HG02759 (cell line): ENCODE measurements at regions not wholly inside any gene's neighbourhood (a gene's known extent, or its start where the extent isn't known, plus 50 kb on each side); places are given as distances from the start of the nearest gene placed in this dataset.

Experiments used
- ATAC-seq: cut with Tn5 transposase; IDR thresholded peaks from one replicate; pipeline ENCODE4 v1.9.1; 2021; ENCODE audit warnings: mild to moderate bottlenecking, moderate library complexity; ENCODE audit not compliant: unreplicated experiment

- no peak for ATAC-seq
These were observed 690.4 kb upstream of the CHORDC1 start for GRCh38 chr11:90913131-90913668.

GRCh38 chr11:90912631-90913030 lies 689.8 kb upstream of the CHORDC1 start:
- ATAC-seq = no peak

DNA sequence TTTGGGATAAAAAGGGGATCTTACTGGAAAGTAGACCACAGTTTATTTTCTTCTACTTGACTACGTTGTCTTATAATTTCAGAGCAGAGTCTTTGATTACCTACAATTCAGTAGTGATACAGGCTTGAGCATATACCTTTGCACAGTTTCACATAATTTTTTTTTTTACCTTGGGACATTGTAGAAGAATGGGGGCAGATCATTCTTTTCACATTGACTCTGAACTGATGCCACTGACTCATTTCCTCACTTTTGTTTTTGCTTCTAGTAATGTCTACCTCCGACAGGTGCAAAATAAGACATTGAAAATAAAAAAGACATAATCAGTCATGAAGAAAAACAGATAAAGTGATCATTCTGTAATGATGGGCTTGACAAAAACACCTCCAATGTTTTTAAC lies 688.3 kb upstream of the CHORDC1 start:
- ATAC-seq = no peak

GRCh38 chr11:90908074-90908473 lies 685.2 kb upstream of the CHORDC1 start:
- no peak for ATAC-seq

GRCh38 chr11:90895850-90896249 lies 673.0 kb upstream of the CHORDC1 start:
- ATAC-seq = no peak

GRCh38 chr11:90890347-90890746 lies 667.5 kb upstream of the CHORDC1 start:
- ATAC-seq = no peak

- ATAC-seq = no peak
These were observed 661.3 kb upstream of the CHORDC1 start for GRCh38 chr11:90884181-90884580.

GRCh38 chr11:90874986-90875385 lies 652.1 kb upstream of the CHORDC1 start:
- no peak for ATAC-seq

- no peak for ATAC-seq
These were observed 651.4 kb upstream of the CHORDC1 start for GRCh38 chr11:90874281-90874680.

- ATAC-seq = no peak
These were observed 644.6 kb upstream of the CHORDC1 start for GRCh38 chr11:90867416-90867815.

DNA sequence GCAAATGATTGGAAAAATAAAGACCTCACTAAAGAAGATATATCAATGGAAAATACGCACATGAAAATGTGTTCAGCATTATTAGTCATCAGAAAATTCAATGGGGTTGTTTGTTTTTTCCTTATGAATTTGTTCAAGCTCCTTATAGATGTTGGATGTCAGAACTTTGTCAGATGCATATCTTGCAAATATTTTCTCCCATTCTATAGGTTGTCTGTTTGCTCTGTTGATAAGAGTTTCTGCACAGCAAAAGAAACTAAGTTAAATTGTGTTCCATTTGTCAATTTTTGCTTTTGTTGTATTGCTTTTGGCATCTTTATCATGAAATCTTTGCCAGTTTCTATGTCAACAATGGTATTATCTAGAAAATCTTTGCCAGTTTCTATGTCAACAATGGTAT lies 633.9 kb upstream of the CHORDC1 start:
- ATAC-seq = no peak

- ATAC-seq = no peak
These were observed 632.7 kb upstream of the CHORDC1 start for GRCh38 chr11:90855531-90855930.

- no peak for ATAC-seq
These were observed 628.3 kb upstream of the CHORDC1 start for GRCh38 chr11:90851196-90851595.

DNA sequence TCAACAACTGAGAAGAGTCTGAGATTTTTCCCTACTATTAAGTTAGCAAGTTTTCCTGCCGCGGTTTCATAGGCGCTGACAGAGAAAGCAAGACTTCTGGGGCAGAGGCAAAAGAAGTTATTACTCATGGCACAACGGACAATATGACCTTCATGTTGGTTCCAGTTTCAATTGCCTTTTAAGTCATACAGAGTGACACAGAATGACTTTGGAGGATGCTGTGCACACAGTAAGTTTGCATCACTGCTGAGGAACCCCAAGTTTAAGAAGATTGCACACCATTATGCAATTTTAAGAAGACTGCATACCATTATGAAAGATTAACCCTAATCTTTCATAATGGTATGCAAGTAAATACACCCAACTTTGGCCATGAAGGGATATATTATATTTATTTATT lies 626.5 kb upstream of the CHORDC1 start:
- no peak for ATAC-seq

GRCh38 chr11:90847268-90847886 lies 624.5 kb upstream of the CHORDC1 start:
- ATAC-seq = no peak

DNA sequence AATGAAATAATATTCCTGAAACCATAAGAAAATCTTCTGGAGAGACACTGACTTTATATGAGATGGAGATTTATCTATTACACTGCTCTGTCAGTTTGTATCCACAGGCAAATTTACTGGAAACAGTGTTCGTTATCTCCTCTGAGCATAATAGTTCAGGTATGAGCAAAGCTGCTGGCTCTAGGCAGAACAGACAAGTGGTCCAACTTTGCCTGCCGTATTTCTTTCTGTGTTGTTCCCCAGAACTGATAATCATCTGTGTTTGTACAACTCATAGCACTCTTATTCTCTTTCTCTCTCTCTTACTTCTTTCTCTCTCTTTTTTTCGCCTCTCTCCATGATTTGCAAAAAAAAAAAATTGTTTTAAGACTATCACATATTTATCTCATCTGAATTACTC lies 623.8 kb upstream of the CHORDC1 start:
- no peak for ATAC-seq

DNA sequence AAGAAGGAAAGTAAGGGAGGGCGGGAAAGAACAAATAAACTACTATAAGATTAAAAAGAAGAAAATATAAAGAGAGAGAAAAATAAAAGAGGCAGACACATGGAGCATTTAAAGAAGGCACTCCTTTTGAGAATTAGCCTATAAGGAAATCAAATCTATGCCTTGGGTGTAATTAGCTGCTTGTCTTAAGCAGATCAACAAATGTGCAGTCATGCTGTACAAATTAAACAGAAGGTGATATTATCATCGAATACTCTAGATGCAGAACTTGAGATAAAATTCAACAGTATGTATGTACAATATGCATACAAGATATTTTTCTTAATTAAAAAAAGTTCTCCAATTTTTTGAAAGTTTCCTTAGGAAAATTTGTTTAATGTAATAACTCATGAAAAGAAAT lies 623.0 kb upstream of the CHORDC1 start:
- no peak for ATAC-seq

- ATAC-seq = no peak
These were observed 622.3 kb upstream of the CHORDC1 start for GRCh38 chr11:90845126-90845525.

DNA sequence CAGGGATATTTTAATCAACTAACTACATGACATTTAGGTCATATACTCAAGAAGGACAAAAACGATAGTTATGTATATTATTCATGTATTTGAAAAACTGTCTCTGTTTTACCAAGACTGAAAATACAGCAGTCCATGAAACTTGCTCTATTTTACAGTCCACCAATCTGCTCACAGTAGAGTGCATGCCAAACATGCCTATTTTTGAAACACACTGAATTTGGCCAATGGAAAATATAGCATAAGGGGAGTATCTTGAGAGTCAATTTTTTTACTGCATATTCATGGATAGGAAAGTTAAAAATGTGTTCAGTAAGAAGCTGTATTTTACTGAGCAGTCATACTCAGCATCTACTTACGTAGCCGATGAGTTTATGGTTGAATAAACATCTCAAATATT lies 621.2 kb upstream of the CHORDC1 start:
- ATAC-seq = no peak

- ATAC-seq = no peak
These were observed 619.8 kb upstream of the CHORDC1 start for GRCh38 chr11:90842681-90843080.

- ATAC-seq = no peak
These were observed 617.2 kb upstream of the CHORDC1 start for GRCh38 chr11:90840071-90840470.

DNA sequence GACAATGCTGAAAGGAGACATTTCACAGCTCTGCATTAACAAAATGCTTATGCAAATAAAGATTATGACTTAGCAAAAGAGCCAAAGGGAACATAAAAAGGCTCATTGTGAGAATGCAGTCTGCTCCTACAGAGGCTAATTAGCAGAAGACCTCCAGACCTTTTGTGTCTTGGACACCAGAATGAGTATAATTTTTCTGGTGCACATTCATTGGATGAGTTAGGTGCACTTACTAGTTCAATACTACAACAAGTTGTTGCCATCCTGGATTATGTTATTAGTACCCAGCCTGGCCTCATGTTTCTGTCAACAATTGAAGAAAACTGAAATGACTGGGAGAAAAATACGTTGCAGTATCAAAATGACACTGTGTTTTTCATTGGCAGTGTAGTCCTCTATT lies 613.2 kb upstream of the CHORDC1 start:
- ATAC-seq = no peak

DNA sequence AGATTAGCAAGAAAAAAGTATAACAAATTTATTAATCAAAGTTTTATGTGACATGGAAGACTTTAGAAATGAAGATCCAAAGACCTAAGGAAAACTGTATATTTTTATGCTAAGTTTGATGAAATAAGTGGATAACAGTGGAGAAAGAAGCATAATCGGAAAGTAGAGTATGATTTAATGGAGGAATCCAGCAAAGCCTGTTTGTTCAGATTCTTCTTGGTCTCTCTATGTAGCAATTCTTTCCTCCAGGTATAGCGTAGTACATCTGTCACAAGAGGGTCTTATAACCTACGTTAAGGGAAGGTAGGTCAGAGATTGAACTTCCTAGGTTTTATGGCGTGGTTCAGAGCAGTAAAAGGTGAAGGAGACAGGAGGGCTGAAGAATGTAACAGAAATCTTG lies 600.6 kb upstream of the CHORDC1 start:
- no peak for ATAC-seq
